GM13977 (cell line): ENCODE measurements at regions not wholly inside any gene's neighbourhood (a gene's known extent, or its start where the extent isn't known, plus 50 kb on each side); places are given as distances from the start of the nearest gene placed in this dataset.

ENCODE experiments used
- DNase-seq: peaks from one replicate; pipeline ENCODE4 v3.0.0; 2012; ENCODE audit warnings: low spot score
- in situ Hi-C: fragments of 300-500 bp; cut with MboI; formaldehyde crosslinking; loops from one replicate; pipeline ENCODE4 v1.12.0; 2022; ENCODE audit warnings: low sequenced_read_pairs, low pct_unique_long_range_greater_than_20kb, mixed read lengths, inconsistent platforms; ENCODE audit not compliant: unreplicated experiment
- TF ChIP-seq, protein P1 (sequence below): IDR thresholded peaks from 2 replicates; pipeline ENCODE4 v1.5.1; 2012; ENCODE audit warnings: mild to moderate bottlenecking, control low read depth; ENCODE audit not compliant: insufficient read depth; ENCODE audit errors: extremely low read depth, missing control alignments

DNA sequence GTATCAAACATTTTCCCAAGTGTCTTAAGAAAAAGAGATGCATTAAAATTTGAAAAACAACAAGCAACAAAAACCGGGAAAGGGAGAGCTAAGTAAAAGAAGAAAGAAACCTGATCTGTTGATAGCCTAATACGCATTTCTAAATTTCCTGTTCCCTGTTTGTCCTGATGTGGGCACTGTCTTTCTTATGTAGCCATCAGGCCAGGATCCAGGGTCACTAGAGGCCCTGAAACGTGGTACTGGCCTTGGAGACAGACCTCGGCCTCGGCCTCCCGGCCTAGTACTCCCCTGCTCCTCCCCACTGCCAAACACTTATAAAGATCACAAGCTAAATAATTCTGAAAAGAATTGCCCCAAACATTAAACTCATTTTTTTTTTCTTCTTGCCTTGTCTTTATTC lies 547.2 kb downstream of the IRX1 start:
- no peak for DNase-seq
- TF ChIP-seq, protein P1, sequence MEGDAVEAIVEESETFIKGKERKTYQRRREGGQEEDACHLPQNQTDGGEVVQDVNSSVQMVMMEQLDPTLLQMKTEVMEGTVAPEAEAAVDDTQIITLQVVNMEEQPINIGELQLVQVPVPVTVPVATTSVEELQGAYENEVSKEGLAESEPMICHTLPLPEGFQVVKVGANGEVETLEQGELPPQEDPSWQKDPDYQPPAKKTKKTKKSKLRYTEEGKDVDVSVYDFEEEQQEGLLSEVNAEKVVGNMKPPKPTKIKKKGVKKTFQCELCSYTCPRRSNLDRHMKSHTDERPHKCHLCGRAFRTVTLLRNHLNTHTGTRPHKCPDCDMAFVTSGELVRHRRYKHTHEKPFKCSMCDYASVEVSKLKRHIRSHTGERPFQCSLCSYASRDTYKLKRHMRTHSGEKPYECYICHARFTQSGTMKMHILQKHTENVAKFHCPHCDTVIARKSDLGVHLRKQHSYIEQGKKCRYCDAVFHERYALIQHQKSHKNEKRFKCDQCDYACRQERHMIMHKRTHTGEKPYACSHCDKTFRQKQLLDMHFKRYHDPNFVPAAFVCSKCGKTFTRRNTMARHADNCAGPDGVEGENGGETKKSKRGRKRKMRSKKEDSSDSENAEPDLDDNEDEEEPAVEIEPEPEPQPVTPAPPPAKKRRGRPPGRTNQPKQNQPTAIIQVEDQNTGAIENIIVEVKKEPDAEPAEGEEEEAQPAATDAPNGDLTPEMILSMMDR, result no peak
- in situ Hi-C loops, result no loop called here

DNA sequence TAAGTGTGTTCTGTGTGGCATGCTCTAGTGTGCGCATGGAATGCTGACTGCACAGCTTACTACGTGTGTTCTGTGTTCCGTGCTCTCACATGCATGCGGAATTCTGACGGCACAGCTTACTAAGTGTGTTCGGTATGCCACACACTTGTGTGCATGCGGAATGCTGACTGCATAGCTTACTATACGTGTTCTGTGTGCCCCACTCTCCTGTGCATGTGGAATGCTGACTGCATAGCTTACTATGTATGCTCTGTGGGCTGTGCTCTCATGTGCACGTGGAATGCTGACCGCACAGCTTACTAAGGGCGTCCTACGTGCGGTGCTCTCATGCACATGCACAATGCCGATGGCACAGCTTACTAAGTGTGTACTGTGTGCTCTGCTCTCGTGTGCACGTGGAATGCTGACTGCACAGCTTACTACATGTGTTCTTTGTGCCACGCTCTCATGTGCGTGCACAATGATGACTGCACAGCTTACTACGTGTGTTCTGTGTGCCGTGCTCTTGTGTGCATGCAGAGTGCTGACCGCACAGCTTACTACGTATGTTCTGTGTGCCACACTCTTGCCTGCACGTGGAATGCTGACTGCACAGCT lies 548.9 kb downstream of the IRX1 start:
- TF ChIP-seq, protein P1, result no peak
- in situ Hi-C loops, result no loop called here
- DNase-seq, result no peak

DNA sequence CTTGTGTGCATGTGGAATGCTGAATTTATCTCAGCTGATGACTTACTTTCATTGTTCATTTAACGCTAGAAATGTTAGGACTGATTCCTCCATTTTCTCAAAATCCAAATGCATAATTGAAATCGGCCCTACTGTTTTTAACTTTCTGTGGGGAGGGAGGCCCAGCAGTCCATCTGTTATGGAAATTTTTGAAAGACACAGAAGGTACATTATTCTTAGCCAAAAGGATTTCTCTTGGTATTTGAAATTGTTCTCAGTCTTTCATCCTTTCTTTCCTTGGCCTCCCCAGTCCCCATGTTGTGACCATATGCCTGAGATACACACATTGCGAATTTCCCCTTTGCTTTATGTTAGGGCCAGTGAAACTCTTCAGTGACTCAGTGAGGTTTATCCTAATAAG lies 549.9 kb downstream of the IRX1 start:
- in situ Hi-C loops, result no loop called here
- TF ChIP-seq, protein P1, result no peak
- DNase-seq, result no peak

DNA sequence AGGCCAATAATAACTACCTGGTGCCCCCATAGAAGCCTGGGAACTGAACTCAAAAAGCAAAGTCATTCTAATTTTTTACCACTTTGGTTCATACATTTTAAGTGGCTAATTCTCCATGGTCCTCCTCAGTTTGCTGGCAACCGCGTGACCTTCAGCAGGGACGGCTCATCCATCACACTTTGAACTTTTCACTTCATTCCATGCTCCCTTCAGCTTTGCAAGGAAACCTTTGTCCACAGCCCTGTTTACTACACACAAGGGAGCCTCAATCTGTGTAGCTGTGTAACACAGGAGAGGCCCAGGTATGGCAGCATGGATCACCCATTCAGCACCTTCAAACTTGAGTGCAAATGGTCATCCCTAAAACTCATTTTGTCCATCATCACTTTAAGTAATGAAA lies 552.4 kb downstream of the IRX1 start:
- TF ChIP-seq, protein P1, result no peak
- in situ Hi-C loops, result no loop called here

DNA sequence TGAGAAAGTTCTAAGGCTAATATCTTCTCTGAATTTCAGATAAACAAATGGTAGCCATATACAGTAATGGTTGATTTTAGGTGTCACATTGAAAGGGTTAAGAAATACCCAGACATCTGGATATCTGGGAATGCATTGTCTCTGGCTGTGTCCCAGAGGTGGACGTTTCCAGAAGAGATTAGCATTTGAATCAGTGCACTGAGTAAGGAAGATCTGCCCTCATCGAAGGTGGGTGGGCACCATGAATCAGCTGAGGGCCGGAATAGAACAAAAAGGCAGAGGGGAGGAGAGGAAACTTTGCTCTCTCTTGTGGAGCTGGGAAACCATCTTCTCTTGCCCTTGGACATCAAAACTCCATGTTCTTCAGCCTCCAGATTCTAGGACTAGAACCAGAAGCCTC lies 554.4 kb downstream of the IRX1 start:
- no peak for DNase-seq
- TF ChIP-seq, protein P1, result no peak
- in situ Hi-C loops, result no loop called here

More for the DNA sequence above, 552.4 kb downstream of the IRX1 start:
- no peak for DNase-seq

DNA sequence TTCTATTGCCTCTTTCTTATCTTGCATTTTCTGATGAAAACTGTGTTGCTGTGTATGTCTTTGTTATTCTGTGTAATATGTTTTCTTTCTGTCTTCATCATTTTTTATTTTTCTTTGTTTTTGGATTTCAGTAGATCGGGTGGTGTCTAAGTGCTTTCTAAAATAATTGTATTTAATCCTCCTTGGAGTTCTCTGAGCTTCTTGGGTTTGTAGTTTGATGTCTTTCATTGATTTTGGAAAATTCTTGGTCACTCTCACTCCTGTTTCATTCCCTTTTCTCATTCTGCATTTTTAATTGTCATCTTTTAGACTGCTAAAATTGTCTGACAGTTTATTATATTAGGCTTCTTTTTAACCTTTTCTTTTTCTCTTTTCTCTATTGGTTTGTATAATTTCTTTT lies 560.5 kb downstream of the IRX1 start:
- in situ Hi-C loops, result no loop called here
- TF ChIP-seq, protein P1, result no peak
- DNase-seq, result no peak

DNA sequence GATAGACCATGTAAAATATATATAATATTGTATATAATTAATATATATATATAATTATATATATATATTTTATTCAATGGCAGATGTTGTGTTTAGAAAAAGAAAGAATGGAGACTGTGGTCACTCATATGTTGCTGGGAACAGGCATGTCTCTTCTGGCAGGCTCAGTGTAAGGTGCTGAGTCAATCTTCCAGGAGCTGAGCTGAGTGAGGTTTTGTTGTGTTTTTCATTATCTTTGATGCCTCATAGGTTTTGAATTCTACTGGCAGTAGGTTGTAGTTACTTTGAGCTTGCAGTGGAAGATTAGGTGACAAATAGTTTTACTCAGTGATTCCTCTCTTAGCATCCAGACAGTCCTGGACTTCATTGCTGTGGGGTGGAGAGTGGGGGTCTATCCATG lies 561.3 kb downstream of the IRX1 start:
- in situ Hi-C loops, result no loop called here
- DNase-seq, result no peak

More for the DNA sequence above, 561.3 kb downstream of the IRX1 start:
- TF ChIP-seq, protein P1, result no peak
